ENCODE measurements at regions not wholly inside any gene's neighbourhood (a gene's known extent, or its start where the extent isn't known, plus 50 kb on each side); places are given as distances from the start of the nearest gene placed in this dataset.

GRCh38 chr11:103661185-103661584, 375.3 kb upstream of the DDI1 start:
- Histone ChIP-seq H3K4me3 (replicated peaks in 1 of 4; ENCODE audit: control extremely low read depth in 1 of 4, insufficient read depth in 1 of 4, low read depth in 3 of 4, low read length in 4 of 4) (no peak overlapping the region), H3K9me3 (ENCODE audit: control insufficient read depth, insufficient read depth, low read depth, low read length) (no peaks in the 10 kb centered on the region), H3K36me3 (ENCODE audit: control insufficient read depth, insufficient read depth, low read length) (no peaks in the 10 kb centered on the region), H3K79me2 (ENCODE audit: control insufficient read depth, insufficient read depth, low read length) (no peaks in the 10 kb centered on the region), H3K27me3 (ENCODE audit: control insufficient read depth, insufficient read depth, low read length) (no peaks in the 10 kb centered on the region), H3K4me1 (ENCODE audit: control insufficient read depth, extremely low read depth, insufficient read depth, low read length) (no peaks in the 10 kb centered on the region), H3K27ac (ENCODE audit: insufficient read depth, low read length) (no peak overlapping the region), H2AFZ (ENCODE audit: low read length) (no peak overlapping the region), H3K9ac (ENCODE audit: insufficient read depth, low read length) (no peak overlapping the region), H4K20me1 (ENCODE audit: control insufficient read depth, extremely low read depth, insufficient read depth, low read length) (no peaks in the 10 kb centered on the region), H3K4me2 (ENCODE audit: extremely low read depth, insufficient read depth, low read length) (no peak overlapping the region)
- TF ChIP-seq, protein P1, sequence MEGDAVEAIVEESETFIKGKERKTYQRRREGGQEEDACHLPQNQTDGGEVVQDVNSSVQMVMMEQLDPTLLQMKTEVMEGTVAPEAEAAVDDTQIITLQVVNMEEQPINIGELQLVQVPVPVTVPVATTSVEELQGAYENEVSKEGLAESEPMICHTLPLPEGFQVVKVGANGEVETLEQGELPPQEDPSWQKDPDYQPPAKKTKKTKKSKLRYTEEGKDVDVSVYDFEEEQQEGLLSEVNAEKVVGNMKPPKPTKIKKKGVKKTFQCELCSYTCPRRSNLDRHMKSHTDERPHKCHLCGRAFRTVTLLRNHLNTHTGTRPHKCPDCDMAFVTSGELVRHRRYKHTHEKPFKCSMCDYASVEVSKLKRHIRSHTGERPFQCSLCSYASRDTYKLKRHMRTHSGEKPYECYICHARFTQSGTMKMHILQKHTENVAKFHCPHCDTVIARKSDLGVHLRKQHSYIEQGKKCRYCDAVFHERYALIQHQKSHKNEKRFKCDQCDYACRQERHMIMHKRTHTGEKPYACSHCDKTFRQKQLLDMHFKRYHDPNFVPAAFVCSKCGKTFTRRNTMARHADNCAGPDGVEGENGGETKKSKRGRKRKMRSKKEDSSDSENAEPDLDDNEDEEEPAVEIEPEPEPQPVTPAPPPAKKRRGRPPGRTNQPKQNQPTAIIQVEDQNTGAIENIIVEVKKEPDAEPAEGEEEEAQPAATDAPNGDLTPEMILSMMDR (conservative IDR thresholded peaks at IDR 0.05 in 1 of 2, IDR thresholded peaks at IDR 0.05 in 1 of 2; ENCODE audit: low read depth in 1 of 2, low read length in 2 of 2), result no peak
- TF ChIP-seq EZH2 (IDR thresholded peaks at IDR 0.05; ENCODE audit: low read length, missing control alignments), result no peak
- DNase-seq (ENCODE audit: low read depth in 2 of 2), result no peak

DNA sequence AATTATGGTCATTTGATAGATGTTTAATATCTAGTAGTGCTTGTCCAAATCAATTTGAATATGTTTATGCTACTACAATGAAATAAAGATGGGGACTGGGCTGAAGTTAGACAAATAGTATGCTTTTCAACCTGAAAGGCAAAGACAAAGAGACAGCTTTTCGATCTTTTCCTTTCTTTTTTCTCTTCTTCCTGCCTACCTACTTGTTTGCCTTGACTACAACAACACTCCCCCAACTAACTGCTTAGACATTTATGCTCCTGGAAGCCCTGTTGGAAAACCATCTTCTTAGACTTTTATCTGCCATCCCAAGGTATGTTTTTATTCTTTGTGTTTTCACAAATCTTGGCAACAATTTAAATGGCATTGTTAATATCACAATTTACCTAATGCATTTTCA, 374.4 kb upstream of the DDI1 start:
- H2AFZ ChIP-seq (ENCODE audit: low read length), result no peak overlapping the region
- H4K20me1 ChIP-seq (ENCODE audit: control insufficient read depth, extremely low read depth, insufficient read depth, low read length), result no peaks in the 10 kb centered on the region
- H3K4me2 ChIP-seq (ENCODE audit: extremely low read depth, insufficient read depth, low read length), result no peak overlapping the region
- H3K27ac ChIP-seq (ENCODE audit: insufficient read depth, low read length), result no peak overlapping the region
- no peaks in the 10 kb centered on the region for H3K27me3 ChIP-seq (ENCODE audit: control insufficient read depth, insufficient read depth, low read length)
- TF ChIP-seq EZH2 (IDR thresholded peaks at IDR 0.05; ENCODE audit: low read length, missing control alignments), result no peak
- TF ChIP-seq, protein P1 (conservative IDR thresholded peaks at IDR 0.05 in 1 of 2, IDR thresholded peaks at IDR 0.05 in 1 of 2; ENCODE audit: low read depth in 1 of 2, low read length in 2 of 2), result no peak
- H3K4me1 ChIP-seq (ENCODE audit: control insufficient read depth, extremely low read depth, insufficient read depth, low read length), result no peaks in the 10 kb centered on the region
- no peak overlapping the region for H3K4me3 ChIP-seq (replicated peaks in 1 of 4; ENCODE audit: control extremely low read depth in 1 of 4, insufficient read depth in 1 of 4, low read depth in 3 of 4, low read length in 4 of 4)
- no peaks in the 10 kb centered on the region for H3K79me2 ChIP-seq (ENCODE audit: control insufficient read depth, insufficient read depth, low read length)
- DNase-seq (ENCODE audit: low read depth in 2 of 2), result no peak
- H3K36me3 ChIP-seq (ENCODE audit: control insufficient read depth, insufficient read depth, low read length), result no peaks in the 10 kb centered on the region
- H3K9ac ChIP-seq (ENCODE audit: insufficient read depth, low read length), result no peak overlapping the region
- no peaks in the 10 kb centered on the region for H3K9me3 ChIP-seq (ENCODE audit: control insufficient read depth, insufficient read depth, low read depth, low read length)

- no peaks in the 10 kb centered on the region for H3K36me3 ChIP-seq (ENCODE audit: control insufficient read depth, insufficient read depth, low read length)
- TF ChIP-seq, protein P1 (conservative IDR thresholded peaks at IDR 0.05 in 1 of 2, IDR thresholded peaks at IDR 0.05 in 1 of 2; ENCODE audit: low read depth in 1 of 2, low read length in 2 of 2), result no peak
- TF ChIP-seq EZH2 (IDR thresholded peaks at IDR 0.05; ENCODE audit: low read length, missing control alignments), result no peak
- no peaks in the 10 kb centered on the region for H3K27me3 ChIP-seq (ENCODE audit: control insufficient read depth, insufficient read depth, low read length)
- no peaks in the 10 kb centered on the region for H4K20me1 ChIP-seq (ENCODE audit: control insufficient read depth, extremely low read depth, insufficient read depth, low read length)
- H3K4me2 ChIP-seq (ENCODE audit: extremely low read depth, insufficient read depth, low read length), result no peak overlapping the region
- no peaks in the 10 kb centered on the region for H3K9me3 ChIP-seq (ENCODE audit: control insufficient read depth, insufficient read depth, low read depth, low read length)
- no peak overlapping the region for H3K27ac ChIP-seq (ENCODE audit: insufficient read depth, low read length)
- H3K9ac ChIP-seq (ENCODE audit: insufficient read depth, low read length), result no peak overlapping the region
- no peaks in the 10 kb centered on the region for H3K79me2 ChIP-seq (ENCODE audit: control insufficient read depth, insufficient read depth, low read length)
- H3K4me3 ChIP-seq (replicated peaks in 1 of 4; ENCODE audit: control extremely low read depth in 1 of 4, insufficient read depth in 1 of 4, low read depth in 3 of 4, low read length in 4 of 4), result no peak overlapping the region
- peak in 1 of 2 donors; percentile 17 for DNase-seq (ENCODE audit: low read depth in 2 of 2)
- H3K4me1 ChIP-seq (ENCODE audit: control insufficient read depth, extremely low read depth, insufficient read depth, low read length), result no peaks in the 10 kb centered on the region
- peak overlapping the region; percentile 33 for H2AFZ ChIP-seq (ENCODE audit: low read length)
These were observed 373.6 kb upstream of the DDI1 start for GRCh38 chr11:103662880-103663279.
